ENCODE measurements at regions not wholly inside any gene's neighbourhood (a gene's known extent, or its start where the extent isn't known, plus 50 kb on each side); places are given as distances from the start of the nearest gene placed in this dataset.

DNA sequence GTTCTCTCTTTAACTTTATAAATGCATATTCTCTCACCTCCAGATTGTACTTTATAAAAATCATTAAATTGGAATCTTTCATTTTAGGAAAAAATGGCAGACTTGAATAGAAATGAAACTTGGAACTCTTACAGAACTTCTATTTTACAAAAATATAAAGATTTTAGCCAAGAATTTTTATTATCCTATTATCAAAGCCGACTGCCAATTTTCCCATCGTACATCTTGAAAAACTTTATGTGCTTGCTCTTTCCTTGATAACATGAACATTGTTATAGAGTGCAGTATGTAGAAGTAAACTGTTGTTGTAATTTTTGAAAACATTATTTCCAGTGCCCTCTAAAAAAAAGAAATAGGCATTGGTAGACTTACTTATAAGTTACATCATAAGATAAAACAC lies 475.7 kb upstream of the REG3G start:
- DNase-seq (ENCODE audit: low spot score) (no peak), ATAC-seq (ENCODE audit: insufficient number of reproducible peaks, low FRiP score, low read depth) (no peak)
- no peaks in the 10 kb centered on the region for H3K9me3 ChIP-seq
- TF ChIP-seq CTCF (IDR thresholded peaks at IDR 0.05), result no peak
- H3K27ac ChIP-seq, result no peak overlapping the region
- no peaks in the 10 kb centered on the region for H3K27me3 ChIP-seq (replicated peaks; ENCODE audit: insufficient read depth)
- no peaks in the 10 kb centered on the region for H3K4me1 ChIP-seq (ENCODE audit: control insufficient read depth in 1 of 2, low read depth in 2 of 2)
- no peaks in the 10 kb centered on the region for H3K36me3 ChIP-seq
- H3K4me3 ChIP-seq, result no peak overlapping the region

GRCh38 chr2:78553866-78554647 lies 471.4 kb upstream of the REG3G start:
- Histone ChIP-seq H3K4me3 (no peak overlapping the region), H3K4me1 (ENCODE audit: control insufficient read depth in 1 of 2, low read depth in 2 of 2) (no peaks in the 10 kb centered on the region), H3K9me3 (no peaks in the 10 kb centered on the region), H3K36me3 (no peaks in the 10 kb centered on the region), H3K27ac (no peak overlapping the region), H3K27me3 (replicated peaks; ENCODE audit: insufficient read depth) (no peaks in the 10 kb centered on the region)
- DNase-seq (ENCODE audit: low spot score) (no peak), ATAC-seq (ENCODE audit: insufficient number of reproducible peaks, low FRiP score, low read depth) (no peak)
- TF ChIP-seq CTCF (IDR thresholded peaks at IDR 0.05), result no peak

DNA sequence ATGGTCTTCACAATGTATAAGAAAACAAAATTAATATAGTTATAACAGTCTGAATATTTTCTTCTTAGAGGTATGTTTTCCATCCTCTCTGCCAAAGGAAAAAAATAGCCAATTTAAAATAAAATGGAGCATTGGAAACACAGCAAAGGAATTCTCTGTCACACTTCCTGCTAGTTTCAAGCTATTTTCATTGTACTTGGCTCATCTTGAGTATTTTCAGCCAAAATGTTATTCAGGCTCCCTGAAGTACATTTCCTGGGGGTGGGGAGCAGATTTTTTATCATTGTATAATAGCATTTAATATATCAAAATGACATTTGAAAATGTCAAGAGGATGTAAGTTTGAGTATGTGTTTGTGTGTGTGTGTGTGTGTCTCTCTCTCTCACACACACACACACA lies 463.6 kb upstream of the REG3G start:
- H3K27me3 ChIP-seq (replicated peaks; ENCODE audit: insufficient read depth), result no peaks in the 10 kb centered on the region
- DNase-seq (ENCODE audit: low spot score) (no peak), ATAC-seq (ENCODE audit: insufficient number of reproducible peaks, low FRiP score, low read depth) (no peak)
- H3K4me1 ChIP-seq (ENCODE audit: control insufficient read depth in 1 of 2, low read depth in 2 of 2), result no peaks in the 10 kb centered on the region
- no peak overlapping the region for H3K27ac ChIP-seq
- H3K36me3 ChIP-seq, result no peaks in the 10 kb centered on the region
- no peak overlapping the region for H3K4me3 ChIP-seq
- no peaks in the 10 kb centered on the region for H3K9me3 ChIP-seq
- no peak for TF ChIP-seq CTCF (IDR thresholded peaks at IDR 0.05)

- Histone ChIP-seq H3K9me3 (no peaks in the 10 kb centered on the region), H3K4me3 (no peak overlapping the region), H3K36me3 (no peaks in the 10 kb centered on the region), H3K27ac (no peak overlapping the region), H3K27me3 (replicated peaks; ENCODE audit: insufficient read depth) (no peaks in the 10 kb centered on the region), H3K4me1 (ENCODE audit: control insufficient read depth in 1 of 2, low read depth in 2 of 2) (no peaks in the 10 kb centered on the region)
- TF ChIP-seq CTCF (IDR thresholded peaks at IDR 0.05), result no peak
- DNase-seq (ENCODE audit: low spot score), result no peak
- ATAC-seq (ENCODE audit: insufficient number of reproducible peaks, low FRiP score, low read depth), result no peak
These were observed 460.8 kb upstream of the REG3G start for GRCh38 chr2:78564666-78565065.

GRCh38 chr2:78568782-78569373 lies 456.6 kb upstream of the REG3G start:
- Histone ChIP-seq H3K27ac (no peak overlapping the region), H3K4me1 (ENCODE audit: control insufficient read depth in 1 of 2, low read depth in 2 of 2) (no peaks in the 10 kb centered on the region), H3K36me3 (no peaks in the 10 kb centered on the region), H3K4me3 (no peak overlapping the region), H3K27me3 (replicated peaks; ENCODE audit: insufficient read depth) (no peaks in the 10 kb centered on the region), H3K9me3 (no peaks in the 10 kb centered on the region)
- DNase-seq (ENCODE audit: low spot score) (no peak), ATAC-seq (ENCODE audit: insufficient number of reproducible peaks, low FRiP score, low read depth) (no peak)
- no peak for TF ChIP-seq CTCF (IDR thresholded peaks at IDR 0.05)
